Memory B cell (primary cell): ENCODE measurements at regions not wholly inside any gene's neighbourhood (a gene's known extent, or its start where the extent isn't known, plus 50 kb on each side); places are given as distances from the start of the nearest gene placed in this dataset.
A peak's percentile ranks its signal among the peaks of the same experiment; 100 is the strongest.
"Not testable (repeated sequence)": the region's sequence is repeated elsewhere in the genome, so short reads cannot be mapped to it uniquely, and the experiment has no call there.

Experiments used
- ATAC-seq: fragments of 150-1000 bp; cut with Tn5 transposase; 2 replicates; pipeline ENCODE4 v1.10.0; 2021; ENCODE audit warnings: low read depth, mild to moderate bottlenecking, moderate library complexity
- DNase-seq, 2 donors: peaks; one replicate each; pipeline ENCODE4 v3.0.0; 2022; ENCODE audit warnings: low spot score in 2 of 2
- H3K27ac Mint-ChIP-seq: one replicate; pipeline ENCODE4 v1.8.0; 2022; ENCODE audit warnings: mild to moderate bottlenecking, moderate library complexity, mixed read lengths
- H3K27me3 Mint-ChIP-seq: one replicate; pipeline ENCODE4 v1.8.0; 2022; ENCODE audit warnings: mixed read lengths
- H3K36me3 Mint-ChIP-seq: one replicate; pipeline ENCODE4 v1.8.0; 2022; ENCODE audit warnings: mild to moderate bottlenecking, mixed read lengths
- H3K4me1 Mint-ChIP-seq: one replicate; pipeline ENCODE4 v1.8.0; 2022; ENCODE audit warnings: mixed read lengths
- H3K4me3 Mint-ChIP-seq: one replicate; pipeline ENCODE4 v1.8.0; 2022; ENCODE audit warnings: mild to moderate bottlenecking, moderate library complexity, mixed read lengths
- H3K9me3 Mint-ChIP-seq: one replicate; pipeline ENCODE4 v1.8.0; 2022; ENCODE audit warnings: mixed read lengths

DNA sequence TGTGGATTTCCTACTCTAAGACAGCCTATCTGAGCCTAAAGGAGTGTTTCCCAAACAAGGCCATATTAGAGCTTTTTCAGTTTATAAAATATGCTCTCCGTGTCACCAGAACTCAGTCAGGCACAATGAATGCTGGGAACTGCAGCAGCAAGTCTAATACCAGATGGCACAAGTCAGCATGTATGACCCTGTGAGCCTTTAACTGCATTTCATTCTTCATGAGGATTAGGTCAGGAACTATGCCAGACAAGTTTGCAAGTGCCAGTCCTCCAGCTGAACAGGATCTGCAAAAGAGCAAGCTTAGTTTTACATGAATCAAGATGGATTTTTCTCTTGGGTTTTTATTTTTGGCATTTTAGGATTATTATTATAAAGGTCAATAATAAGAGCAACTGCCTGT, 66.7 kb upstream of the SAMD5 start:
- H3K36me3 Mint-ChIP-seq, result no peaks in the 10 kb centered on the region
- ATAC-seq (no peak), DNase-seq (no peak)
- H3K4me3 Mint-ChIP-seq, result no peak overlapping the region
- no peak overlapping the region for H3K27ac Mint-ChIP-seq
- no peaks in the 10 kb centered on the region for H3K4me1 Mint-ChIP-seq
- no peaks in the 10 kb centered on the region for H3K9me3 Mint-ChIP-seq
- peaks cover 8% of the 10 kb centered on the region for H3K27me3 Mint-ChIP-seq

DNA sequence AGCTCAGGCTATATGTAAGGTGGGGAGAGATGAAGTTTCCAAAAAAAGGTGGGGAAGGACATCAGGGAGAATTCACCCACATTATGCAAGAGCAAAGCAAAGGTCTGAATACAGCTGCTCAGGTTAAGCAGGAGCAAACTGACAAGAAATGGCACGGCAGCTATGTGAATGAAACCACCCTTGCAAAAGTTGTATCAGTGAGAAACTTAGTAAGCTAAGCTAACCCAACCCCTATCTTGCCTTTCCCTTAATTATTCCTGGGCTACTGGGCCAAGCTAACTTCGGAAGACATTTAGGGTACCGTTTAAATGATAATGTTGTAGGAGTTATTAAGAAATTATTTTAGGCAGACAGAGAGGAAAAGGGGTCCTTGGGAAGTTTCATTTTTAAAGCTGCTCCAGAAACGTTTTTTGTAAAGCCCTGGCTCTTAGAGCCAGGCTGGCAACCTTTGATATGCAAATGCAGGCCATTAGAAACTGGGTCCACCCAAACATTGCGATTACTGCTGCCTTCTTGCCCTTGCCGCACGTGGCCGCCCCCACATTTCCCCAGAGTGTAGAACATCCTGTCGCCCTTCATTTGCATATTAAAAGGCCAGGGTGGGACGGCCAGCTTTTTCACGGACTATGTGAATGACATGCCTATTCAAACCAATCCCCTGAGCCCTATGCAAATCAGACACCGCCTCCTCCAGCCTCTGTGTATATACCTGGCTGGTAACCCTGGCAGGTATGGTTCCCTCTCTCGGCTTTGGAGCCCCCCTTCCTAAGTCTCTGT, 60.5 kb upstream of the SAMD5 start:
- peaks cover 10% of the 10 kb centered on the region for H3K4me1 Mint-ChIP-seq

DNA sequence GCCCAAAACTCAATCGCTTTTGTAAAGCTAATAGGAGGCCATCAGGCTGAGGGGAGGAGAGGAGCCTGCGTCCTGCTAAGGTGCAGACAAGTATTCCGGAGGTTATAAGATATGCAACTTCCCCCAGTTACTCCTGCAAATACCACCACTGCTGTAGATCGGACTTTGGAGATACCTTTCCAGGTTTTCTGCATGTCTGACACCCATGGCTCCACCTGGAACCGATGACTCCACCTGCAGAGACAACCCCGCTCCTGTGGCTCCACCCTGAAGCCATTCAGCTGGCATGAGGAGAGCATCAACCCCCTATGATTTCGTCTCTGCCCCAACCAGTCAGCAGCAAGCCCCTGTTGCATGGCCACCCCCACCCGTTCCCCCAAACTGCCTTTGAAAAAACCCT, 59.7 kb upstream of the SAMD5 start:
- Mint-ChIP-seq H3K36me3 (no peaks in the 10 kb centered on the region), H3K27me3 (peaks cover 8% of the 10 kb centered on the region), H3K9me3 (peaks cover 2% of the 10 kb centered on the region), H3K4me1 (peaks cover 10% of the 10 kb centered on the region), H3K4me3 (peak overlapping the region; percentile 7), H3K27ac (no peak overlapping the region)
- ATAC-seq (no peak), DNase-seq (no peak)

More for the DNA sequence above, 60.5 kb upstream of the SAMD5 start:
- H3K27ac Mint-ChIP-seq, result no peak overlapping the region
- DNase-seq (no peak), ATAC-seq (peak; percentile 74)
- H3K9me3 Mint-ChIP-seq, result peaks cover 2% of the 10 kb centered on the region
- no peaks in the 10 kb centered on the region for H3K36me3 Mint-ChIP-seq
- H3K27me3 Mint-ChIP-seq, result peaks cover 8% of the 10 kb centered on the region
- peak overlapping the region; percentile 39 for H3K4me3 Mint-ChIP-seq

DNA sequence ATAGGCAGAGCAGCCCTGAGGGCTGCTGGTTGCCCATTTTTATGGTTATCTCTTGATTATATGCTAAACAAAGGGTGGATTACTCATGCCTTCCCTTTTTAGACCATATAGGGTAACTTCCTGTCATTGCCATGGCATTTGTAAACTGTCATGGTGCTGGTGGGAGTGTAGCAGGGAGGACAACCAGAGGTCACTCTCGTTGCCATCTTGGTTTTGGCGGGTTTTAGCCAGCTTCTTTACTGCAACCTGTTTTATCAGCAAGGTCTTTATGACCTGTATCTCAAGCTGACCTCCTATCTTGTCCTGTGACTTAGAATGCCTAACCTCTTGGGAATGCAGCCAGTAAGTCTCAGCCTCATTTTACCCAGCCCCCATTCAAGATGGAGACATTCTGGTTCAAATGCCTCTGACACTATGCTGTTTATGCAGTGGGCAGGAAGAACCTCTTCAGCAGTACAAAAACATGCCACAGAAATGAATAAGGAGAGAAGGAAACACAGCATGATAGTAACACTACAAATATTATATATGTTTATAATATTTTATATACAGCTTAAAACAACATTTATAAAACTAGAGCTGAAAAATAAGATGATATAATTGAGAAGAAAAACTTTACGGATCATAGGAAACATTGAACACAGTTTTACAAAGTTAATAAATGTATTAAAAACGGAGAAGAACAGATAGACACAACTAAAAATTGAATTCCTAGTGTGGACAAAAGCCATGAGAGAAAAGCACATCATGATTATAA, 58.9 kb upstream of the SAMD5 start:
- DNase-seq, result no peak
- Mint-ChIP-seq H3K4me3 (no peak overlapping the region), H3K36me3 (no peaks in the 10 kb centered on the region), H3K27me3 (peaks cover 6% of the 10 kb centered on the region), H3K4me1 (peaks cover 10% of the 10 kb centered on the region), H3K27ac (no peak overlapping the region), H3K9me3 (peaks cover 2% of the 10 kb centered on the region)
- no peak for ATAC-seq

GRCh38 chr6:147453361-147453760, 55.1 kb upstream of the SAMD5 start:
- no peak for ATAC-seq

GRCh38 chr6:147454862-147455261, 53.6 kb upstream of the SAMD5 start:
- DNase-seq, H3K27ac Mint-ChIP-seq, H3K27me3 Mint-ChIP-seq, H3K4me3 Mint-ChIP-seq, H3K4me1 Mint-ChIP-seq, ATAC-seq, H3K9me3 Mint-ChIP-seq, H3K36me3 Mint-ChIP-seq: not testable (repeated sequence)

More at GRCh38 chr6:147453361-147453760, 55.1 kb upstream of the SAMD5 start:
- Mint-ChIP-seq H3K9me3 (peaks cover 4% of the 10 kb centered on the region), H3K4me3 (no peak overlapping the region), H3K27me3 (peaks cover 6% of the 10 kb centered on the region), H3K27ac (no peak overlapping the region), H3K4me1 (peaks cover 3% of the 10 kb centered on the region), H3K36me3 (no peaks in the 10 kb centered on the region)
- no peak for DNase-seq
